IPS-18c (cell line): ENCODE measurements at regions not wholly inside any gene's neighbourhood (a gene's known extent, or its start where the extent isn't known, plus 50 kb on each side); places are given as distances from the start of the nearest gene placed in this dataset.
"Not testable (repeated sequence)": the region's sequence is repeated elsewhere in the genome, so short reads cannot be mapped to it uniquely, and the experiment has no call there.

Experiments
- H3K4me3 ChIP-seq: 2 replicates; pipeline ENCODE4 v1.7.0; 2013; ENCODE audit warnings: low read depth, mild to moderate bottlenecking, low read length, moderate library complexity; ENCODE audit not compliant: insufficient read depth
- H3K9me3 ChIP-seq: one replicate; pipeline ENCODE4 v1.6.1; 2013; ENCODE audit warnings: mild to moderate bottlenecking, low read length, moderate library complexity; ENCODE audit not compliant: control insufficient read depth, insufficient read depth

DNA sequence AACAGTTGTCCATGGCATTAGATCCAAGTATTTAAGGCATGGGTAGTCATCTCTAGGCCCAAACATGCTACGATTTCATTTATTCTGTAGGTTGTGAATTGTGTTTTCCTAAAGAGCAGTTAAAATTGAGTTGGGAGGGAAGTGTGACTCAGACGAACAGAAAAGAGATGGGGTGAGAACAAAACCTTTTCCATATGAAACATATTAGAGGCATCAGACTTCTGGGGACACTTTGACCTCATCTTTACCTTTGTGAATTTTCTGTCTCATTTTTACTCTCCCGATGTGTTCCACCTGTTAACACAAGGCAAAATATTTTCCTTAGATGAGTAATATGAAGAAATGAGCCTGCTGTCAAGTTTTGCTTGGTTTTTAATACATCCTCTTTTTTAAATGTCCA, 181.3 kb downstream of the ESM1 start:
- Histone ChIP-seq H3K9me3 (no peaks in the 10 kb centered on the region), H3K4me3 (no peak overlapping the region)

DNA sequence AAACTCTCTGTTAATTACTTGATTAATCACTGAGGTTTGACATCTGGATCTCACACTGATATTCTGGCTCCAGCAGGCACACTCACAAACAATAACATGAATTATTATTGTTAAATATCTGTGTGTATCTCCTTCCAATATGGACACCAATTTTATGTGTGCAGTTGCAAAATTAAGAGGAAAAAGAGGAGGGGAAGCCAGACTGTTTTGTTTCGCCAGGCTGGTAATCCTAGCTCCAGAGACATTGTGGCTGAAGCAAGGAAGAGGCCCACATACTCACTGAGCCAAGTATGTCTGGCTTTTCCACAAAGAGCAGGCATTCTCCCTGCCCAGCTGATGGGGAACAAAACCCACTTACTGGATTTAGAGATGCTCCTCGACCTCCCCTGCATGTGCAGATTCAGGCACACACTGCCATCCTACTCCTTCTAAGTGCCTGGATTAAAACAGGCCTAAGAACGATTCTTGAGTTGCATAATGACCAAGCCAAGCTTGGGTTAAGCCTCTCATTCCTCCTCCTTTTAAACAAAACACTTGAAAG, 181.9 kb downstream of the ESM1 start:
- no peak overlapping the region for H3K4me3 ChIP-seq
- no peaks in the 10 kb centered on the region for H3K9me3 ChIP-seq

DNA sequence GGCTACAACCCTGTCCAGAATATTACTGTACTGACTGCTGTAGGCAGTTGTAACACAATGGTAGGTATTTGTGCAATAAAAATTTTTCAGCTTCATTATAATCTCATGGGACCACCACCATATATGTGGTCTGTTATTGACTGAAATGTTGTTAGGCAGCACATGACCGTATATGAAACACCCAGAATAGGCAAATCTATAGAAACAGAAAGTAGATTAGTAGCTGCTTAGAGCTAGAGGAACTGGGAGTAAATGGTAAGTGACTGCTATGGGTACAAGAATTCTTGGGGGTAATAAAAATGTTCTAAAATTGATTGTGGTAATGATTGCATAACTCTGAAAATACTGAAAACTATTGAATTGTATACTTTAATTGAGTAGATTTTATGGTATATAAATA, 185.7 kb downstream of the ESM1 start:
- no peak overlapping the region for H3K4me3 ChIP-seq
- no peaks in the 10 kb centered on the region for H3K9me3 ChIP-seq

GRCh38 chr5:54795777-54796176, 189.6 kb downstream of the ESM1 start:
- Histone ChIP-seq H3K4me3 (no peak overlapping the region), H3K9me3 (no peaks in the 10 kb centered on the region)

- Histone ChIP-seq H3K9me3 (no peaks in the 10 kb centered on the region), H3K4me3 (no peak overlapping the region)
Measured at GRCh38 chr5:54795284-54795683, 190.1 kb downstream of the ESM1 start.

DNA sequence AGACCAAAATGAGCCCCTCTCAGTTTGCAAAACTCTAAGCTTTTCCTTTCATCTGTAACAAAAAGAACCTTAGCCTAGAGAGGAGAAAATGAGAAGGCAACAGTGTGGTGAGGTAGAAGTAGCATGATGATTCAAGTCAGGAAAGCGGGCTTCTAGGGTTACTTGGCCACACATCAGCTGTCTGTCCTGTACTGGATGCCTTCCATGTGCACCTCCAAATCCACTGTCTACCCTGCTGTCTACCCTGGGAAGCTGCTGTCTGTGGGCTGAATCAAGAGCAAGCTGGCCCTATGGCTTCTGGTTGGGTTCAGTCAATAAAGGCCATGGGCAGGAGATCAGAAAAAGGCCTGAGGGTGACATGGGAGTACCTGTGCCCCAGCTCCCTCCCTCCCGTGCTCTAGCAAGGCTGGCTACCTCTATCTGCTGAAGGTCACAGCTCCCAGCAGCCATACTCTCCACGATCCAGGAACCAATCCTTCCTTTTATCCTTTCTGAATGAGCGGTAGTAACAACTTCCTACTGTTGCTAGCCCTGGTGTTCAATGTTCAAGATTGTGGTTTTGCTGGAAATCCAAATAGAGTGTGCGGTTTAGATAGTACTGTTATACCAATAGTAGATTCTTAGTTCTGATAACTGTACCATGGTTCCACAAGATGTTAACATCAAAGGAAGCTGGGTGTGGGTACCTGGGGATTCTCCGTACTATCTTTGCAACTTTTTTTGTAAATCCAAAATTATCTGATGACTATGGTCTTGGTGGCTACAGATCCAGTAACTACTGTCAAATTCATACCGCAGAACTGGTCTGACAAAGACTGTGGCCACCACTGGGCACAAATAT, 191.0 kb downstream of the ESM1 start:
- no peaks in the 10 kb centered on the region for H3K9me3 ChIP-seq
- no peak overlapping the region for H3K4me3 ChIP-seq

GRCh38 chr5:54793468-54794134, 191.8 kb downstream of the ESM1 start:
- H3K4me3 ChIP-seq = no peak overlapping the region

DNA sequence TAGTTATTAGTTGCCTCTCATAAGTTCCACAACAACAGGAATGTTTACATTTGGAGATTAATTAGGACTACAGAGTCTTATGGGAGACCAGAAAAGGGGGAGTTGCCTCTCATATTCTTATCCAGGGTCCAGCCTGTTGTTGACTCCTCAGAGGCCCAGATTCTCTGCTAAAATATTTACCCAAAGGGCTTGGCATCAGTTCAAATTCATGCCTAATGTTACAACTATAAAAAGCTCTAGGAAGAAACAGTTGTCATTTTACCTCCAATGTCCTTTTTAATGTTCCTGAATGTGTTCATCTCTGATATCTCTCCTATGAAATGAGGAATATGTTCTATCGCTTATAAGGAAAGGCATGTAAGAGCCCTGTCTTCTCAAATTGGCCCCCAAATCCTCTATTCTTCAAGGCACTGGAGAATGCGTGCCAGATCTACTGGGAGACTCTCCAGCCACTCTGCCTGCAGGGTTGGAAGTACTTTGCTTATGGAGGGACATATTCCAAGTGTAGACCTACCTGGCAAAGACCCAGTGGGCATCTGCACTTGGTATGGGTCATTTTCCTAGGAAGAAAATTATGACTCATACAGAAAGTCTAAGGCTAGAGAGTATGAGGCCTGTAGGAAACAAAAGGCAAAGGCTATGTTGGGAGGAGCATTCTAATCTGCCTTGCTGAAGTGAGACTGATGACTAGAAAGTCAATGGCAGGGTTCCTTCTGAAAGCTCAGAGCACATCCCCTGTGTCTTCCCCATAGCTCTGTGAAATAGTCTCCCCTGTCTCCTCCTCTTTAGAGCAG, 192.6 kb downstream of the ESM1 start:
- Histone ChIP-seq H3K9me3 (no peaks in the 10 kb centered on the region), H3K4me3 (no peak overlapping the region)

More at GRCh38 chr5:54793468-54794134, 191.8 kb downstream of the ESM1 start:
- H3K9me3 ChIP-seq = no peaks in the 10 kb centered on the region

GRCh38 chr5:54787910-54788309, 197.5 kb downstream of the ESM1 start:
- H3K9me3 ChIP-seq, H3K4me3 ChIP-seq: not testable (repeated sequence)

DNA sequence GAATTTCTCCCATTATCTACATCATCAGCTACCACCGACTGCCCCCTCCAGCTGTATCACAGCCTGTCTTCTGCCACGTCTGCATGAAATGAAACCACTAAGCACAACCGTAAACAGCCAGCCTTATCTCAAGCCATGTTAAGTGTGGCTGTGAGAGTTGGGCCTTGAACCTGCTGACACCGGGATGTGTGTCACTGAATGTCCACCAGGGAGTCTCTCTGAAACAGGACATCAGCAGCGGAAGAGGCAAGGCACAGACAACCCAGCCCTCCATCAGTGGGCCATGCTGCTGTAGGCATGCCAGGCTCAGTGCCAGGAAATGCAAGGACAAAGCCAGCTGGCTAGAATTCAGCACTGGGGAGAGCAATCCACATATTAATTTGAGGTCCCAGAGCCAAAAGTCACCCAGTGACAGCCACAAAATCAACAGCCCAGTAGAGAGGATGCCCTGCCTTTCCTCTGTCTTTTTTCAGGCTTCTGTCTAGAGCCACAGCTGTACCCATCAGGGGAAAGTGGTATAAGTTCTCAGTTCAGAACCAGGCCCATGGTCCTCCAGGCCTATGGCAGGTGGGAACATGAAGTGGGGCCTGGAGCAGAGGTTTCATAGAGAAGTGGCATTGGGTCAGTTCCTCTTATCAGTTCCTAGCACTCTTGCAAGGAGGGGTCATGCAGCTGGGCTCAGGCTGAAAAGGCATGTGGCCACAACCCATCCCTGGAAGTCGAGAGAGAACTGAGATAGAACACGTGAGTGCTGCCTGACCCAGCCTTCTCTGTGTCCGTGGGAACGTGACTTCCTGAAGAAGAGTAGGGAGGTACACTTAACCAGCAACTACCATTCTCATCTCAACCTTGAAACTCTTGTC, 199.4 kb downstream of the ESM1 start:
- no peaks in the 10 kb centered on the region for H3K9me3 ChIP-seq

GRCh38 chr5:54778783-54779182, 206.6 kb downstream of the ESM1 start:
- Histone ChIP-seq H3K4me3 (no peak overlapping the region), H3K9me3 (no peaks in the 10 kb centered on the region)

More for the DNA sequence above, 199.4 kb downstream of the ESM1 start:
- no peak overlapping the region for H3K4me3 ChIP-seq

DNA sequence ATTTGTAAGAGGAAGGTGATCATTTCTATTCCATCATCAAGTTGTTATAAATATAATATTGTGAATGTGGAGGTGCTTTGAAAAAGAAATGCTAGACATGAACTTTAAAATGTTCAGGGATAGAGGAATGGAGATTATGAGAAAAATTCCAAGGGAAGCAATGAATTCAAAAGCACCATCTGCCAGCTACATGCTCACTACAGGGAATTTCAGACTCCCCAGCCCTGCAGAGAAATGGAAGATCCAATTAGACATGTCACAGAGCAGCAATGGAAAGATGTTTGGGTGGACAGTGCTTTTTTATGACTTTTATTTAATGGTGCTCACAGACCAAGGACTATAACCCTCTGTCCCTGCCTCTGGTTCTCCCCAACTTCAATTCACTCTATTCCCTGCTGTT, 209.7 kb downstream of the ESM1 start:
- no peak overlapping the region for H3K4me3 ChIP-seq
- H3K9me3 ChIP-seq = no peaks in the 10 kb centered on the region

- Histone ChIP-seq H3K9me3 (no peaks in the 10 kb centered on the region), H3K4me3 (no peak overlapping the region)
Measured at GRCh38 chr5:54774281-54775170, 210.9 kb downstream of the ESM1 start.

DNA sequence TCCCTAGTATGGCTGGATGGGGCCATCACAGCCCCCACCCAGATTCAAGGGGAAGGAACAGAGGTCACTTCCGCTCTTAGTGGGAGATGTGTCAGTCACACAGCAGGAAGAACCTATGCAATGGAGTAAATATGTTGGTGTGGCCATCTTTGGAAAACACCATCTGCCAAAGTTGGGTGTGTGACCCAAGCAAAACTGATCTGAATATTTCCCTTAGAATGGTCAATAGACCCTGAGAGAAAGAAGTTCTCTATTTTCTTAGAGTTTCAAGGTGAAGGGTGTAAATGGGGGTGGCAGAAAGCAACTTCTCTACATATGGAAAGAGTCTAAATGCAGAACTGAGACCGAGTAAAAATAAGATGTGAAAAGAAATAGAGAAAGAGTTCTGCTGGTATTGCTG, 212.7 kb downstream of the ESM1 start:
- Histone ChIP-seq H3K4me3 (no peak overlapping the region), H3K9me3 (no peaks in the 10 kb centered on the region)

- H3K4me3 ChIP-seq = no peak overlapping the region
Measured at GRCh38 chr5:54772231-54772630, 213.2 kb downstream of the ESM1 start.

GRCh38 chr5:54769746-54770145, 215.6 kb downstream of the ESM1 start:
- H3K4me3 ChIP-seq = no peak overlapping the region
- H3K9me3 ChIP-seq = no peaks in the 10 kb centered on the region

More at GRCh38 chr5:54772231-54772630, 213.2 kb downstream of the ESM1 start:
- no peaks in the 10 kb centered on the region for H3K9me3 ChIP-seq
